ENCODE measurements at regions not wholly inside any gene's neighbourhood (a gene's known extent, or its start where the extent isn't known, plus 50 kb on each side); places are given as distances from the start of the nearest gene placed in this dataset.

DNA sequence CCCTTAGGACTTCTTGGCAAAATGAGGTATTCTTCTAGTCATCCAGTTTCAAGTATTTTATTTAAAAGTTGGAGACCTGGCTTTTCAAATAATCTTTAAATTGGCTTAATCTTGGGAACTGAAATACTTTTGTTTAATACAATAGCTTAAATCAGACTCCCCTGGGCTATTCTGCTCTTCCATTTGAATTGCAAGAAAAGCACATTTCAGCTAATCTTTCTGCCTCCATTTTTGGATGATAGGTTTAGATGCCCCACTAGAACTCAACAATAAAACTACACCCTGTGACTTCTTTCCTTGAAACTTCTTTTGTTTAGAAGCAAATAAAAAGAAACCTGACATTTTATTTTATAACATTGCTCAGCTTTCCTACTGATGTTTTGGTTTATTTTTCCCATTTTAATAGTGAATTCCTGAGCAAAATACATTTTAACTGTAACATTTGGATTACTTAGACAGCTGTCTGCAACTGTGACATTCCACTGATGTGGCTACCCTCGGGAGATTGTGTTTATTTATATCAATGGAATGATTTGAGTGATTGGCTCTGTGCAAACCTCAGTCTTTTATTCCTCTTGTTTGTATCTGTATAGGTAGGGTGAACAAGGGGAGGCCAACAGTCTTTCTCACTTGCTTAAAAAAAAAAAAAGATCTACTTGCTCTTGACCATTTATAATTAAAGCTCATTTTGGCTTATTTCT, 1045.8 kb upstream of the CNTN5 start:
- CTCF ChIA-PET = no interaction called here

DNA sequence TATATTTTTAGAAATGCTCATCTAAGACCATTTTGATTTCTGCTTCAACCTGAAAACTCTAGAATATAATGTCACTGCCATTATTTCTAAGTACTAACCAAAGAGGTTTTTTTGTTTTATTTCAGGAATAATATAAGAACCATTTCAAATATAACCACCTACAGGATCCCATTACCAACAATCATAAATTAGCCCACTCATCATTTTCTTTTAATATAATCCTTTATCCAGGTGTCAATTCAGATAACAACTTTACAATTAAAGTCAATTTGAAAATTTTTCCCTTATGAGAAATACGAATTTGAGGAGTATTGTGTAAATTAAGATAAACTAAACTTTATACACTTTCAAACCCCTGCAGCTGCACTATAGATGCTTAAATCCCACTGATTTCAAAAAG, 1043.0 kb upstream of the CNTN5 start:
- H3K4me3 ChIP-seq (ENCODE audit: low read depth in 2 of 2, low read length in 1 of 2) = no peak overlapping the region
- 81% methylated on average over 1 of the region's 1 CpG for WGBS (ENCODE audit: low lambda C conversion rate)
- no peak for DNase-seq
- ChIA-PET POLR2A (no interaction called here), CTCF (no interaction called here)
- H3K9me3 ChIP-seq = no peaks in the 10 kb centered on the region
- no peaks in the 10 kb centered on the region; the same call in 1 of the 2 replicates for H3K79me2 ChIP-seq (ENCODE audit: insufficient read depth)
- no peaks in the 10 kb centered on the region for H4K20me1 ChIP-seq (ENCODE audit: insufficient read depth)
- H3K9ac ChIP-seq = no peak overlapping the region
- H2AFZ ChIP-seq (ENCODE audit: low read depth) = no peak overlapping the region
- no peak for TF ChIP-seq CHD2 (IDR thresholded peaks at IDR 0.05; ENCODE audit: low read length, partially characterized antibody)
- TF ChIP-seq, protein P1, sequence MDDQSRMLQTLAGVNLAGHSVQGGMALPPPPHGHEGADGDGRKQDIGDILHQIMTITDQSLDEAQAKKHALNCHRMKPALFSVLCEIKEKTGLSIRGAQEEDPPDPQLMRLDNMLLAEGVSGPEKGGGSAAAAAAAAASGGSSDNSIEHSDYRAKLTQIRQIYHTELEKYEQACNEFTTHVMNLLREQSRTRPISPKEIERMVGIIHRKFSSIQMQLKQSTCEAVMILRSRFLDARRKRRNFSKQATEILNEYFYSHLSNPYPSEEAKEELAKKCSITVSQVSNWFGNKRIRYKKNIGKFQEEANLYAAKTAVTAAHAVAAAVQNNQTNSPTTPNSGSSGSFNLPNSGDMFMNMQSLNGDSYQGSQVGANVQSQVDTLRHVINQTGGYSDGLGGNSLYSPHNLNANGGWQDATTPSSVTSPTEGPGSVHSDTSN (IDR thresholded peaks at IDR 0.05) = no peak
- no peak for TF ChIP-seq EZH2phosphoT487 (IDR thresholded peaks at IDR 0.05; ENCODE audit: borderline replicate concordance, low read depth)
- no peak for TF ChIP-seq GATA2 (CRISPR knock-in tag; IDR thresholded peaks at IDR 0.05)
- no peaks in the 10 kb centered on the region for H3K9me2 ChIP-seq
- no peak overlapping the region for H3K4me2 ChIP-seq
- no peak overlapping the region for H3K27ac ChIP-seq (ENCODE audit: low read depth in 2 of 2, low read length in 1 of 2)
- no peaks in the 10 kb centered on the region for H3F3A ChIP-seq (replicated peaks; ENCODE audit: insufficient read depth)
- no peaks in the 10 kb centered on the region for H3K4me1 ChIP-seq (ENCODE audit: control insufficient read depth in 1 of 2, insufficient read depth in 2 of 2, low read depth in 1 of 2, low read length in 1 of 2)
- no peaks in the 10 kb centered on the region for H3K27me3 ChIP-seq (ENCODE audit: insufficient read depth)
- no peaks in the 10 kb centered on the region for H3K36me3 ChIP-seq (replicated peaks in 1 of 2; ENCODE audit: control insufficient read depth in 1 of 2, insufficient read depth in 2 of 2, low read length in 1 of 2)

More for the DNA sequence above, 1045.8 kb upstream of the CNTN5 start:
- Histone ChIP-seq H3K9ac (no peak overlapping the region), H3K4me3 (ENCODE audit: low read depth in 2 of 2, low read length in 1 of 2) (no peak overlapping the region), H3K4me1 (ENCODE audit: control insufficient read depth in 1 of 2, insufficient read depth in 2 of 2, low read depth in 1 of 2, low read length in 1 of 2) (no peaks in the 10 kb centered on the region), H2AFZ (ENCODE audit: low read depth) (peak overlapping the region; percentile 67), H3K27me3 (ENCODE audit: insufficient read depth) (no peaks in the 10 kb centered on the region), H3K4me2 (no peak overlapping the region), H3K79me2 (ENCODE audit: insufficient read depth) (no peaks in the 10 kb centered on the region; the same call in 1 of the 2 replicates), H3F3A (replicated peaks; ENCODE audit: insufficient read depth) (no peaks in the 10 kb centered on the region), H3K9me3 (no peaks in the 10 kb centered on the region), H3K9me2 (no peaks in the 10 kb centered on the region), H3K27ac (ENCODE audit: low read depth in 2 of 2, low read length in 1 of 2) (no peak overlapping the region), H4K20me1 (ENCODE audit: insufficient read depth) (no peaks in the 10 kb centered on the region), H3K36me3 (replicated peaks in 1 of 2; ENCODE audit: control insufficient read depth in 1 of 2, insufficient read depth in 2 of 2, low read length in 1 of 2) (no peaks in the 10 kb centered on the region)
- DNase-seq = no peak
- WGBS (ENCODE audit: low lambda C conversion rate) = 29% methylated on average over 1 of the region's 1 CpG
- no peak for TF ChIP-seq TEAD4 (IDR thresholded peaks at IDR 0.05; ENCODE audit: borderline replicate concordance, insufficient read depth)
- TF ChIP-seq JUND (IDR thresholded peaks at IDR 0.05) = no peak
- TF ChIP-seq MEF2A (IDR thresholded peaks at IDR 0.05; ENCODE audit: borderline replicate concordance, low read depth) = no peak
- TF ChIP-seq TCF12 (IDR thresholded peaks at IDR 0.05) = no peak
- TF ChIP-seq, protein P2, sequence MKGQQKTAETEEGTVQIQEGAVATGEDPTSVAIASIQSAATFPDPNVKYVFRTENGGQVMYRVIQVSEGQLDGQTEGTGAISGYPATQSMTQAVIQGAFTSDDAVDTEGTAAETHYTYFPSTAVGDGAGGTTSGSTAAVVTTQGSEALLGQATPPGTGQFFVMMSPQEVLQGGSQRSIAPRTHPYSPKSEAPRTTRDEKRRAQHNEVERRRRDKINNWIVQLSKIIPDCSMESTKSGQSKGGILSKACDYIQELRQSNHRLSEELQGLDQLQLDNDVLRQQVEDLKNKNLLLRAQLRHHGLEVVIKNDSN (IDR thresholded peaks at IDR 0.05; ENCODE audit: borderline replicate concordance, low read depth) = no peak
- no peak for TF ChIP-seq SMC3 (IDR thresholded peaks at IDR 0.05; ENCODE audit: low read depth, low read length)
- TF ChIP-seq TAF1 (IDR thresholded peaks at IDR 0.05; ENCODE audit: borderline replicate concordance, low read depth, low read length) = no peak
- TF ChIP-seq RXRA (IDR thresholded peaks at IDR 0.05; ENCODE audit: borderline replicate concordance, low read depth) = no peak
- TF ChIP-seq, protein P3, sequence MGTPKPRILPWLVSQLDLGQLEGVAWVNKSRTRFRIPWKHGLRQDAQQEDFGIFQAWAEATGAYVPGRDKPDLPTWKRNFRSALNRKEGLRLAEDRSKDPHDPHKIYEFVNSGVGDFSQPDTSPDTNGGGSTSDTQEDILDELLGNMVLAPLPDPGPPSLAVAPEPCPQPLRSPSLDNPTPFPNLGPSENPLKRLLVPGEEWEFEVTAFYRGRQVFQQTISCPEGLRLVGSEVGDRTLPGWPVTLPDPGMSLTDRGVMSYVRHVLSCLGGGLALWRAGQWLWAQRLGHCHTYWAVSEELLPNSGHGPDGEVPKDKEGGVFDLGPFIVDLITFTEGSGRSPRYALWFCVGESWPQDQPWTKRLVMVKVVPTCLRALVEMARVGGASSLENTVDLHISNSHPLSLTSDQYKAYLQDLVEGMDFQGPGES (IDR thresholded peaks at IDR 0.05; ENCODE audit: low read depth, low read length) = no peak
- TF ChIP-seq FOXM1 (IDR thresholded peaks at IDR 0.05; ENCODE audit: low read depth) = no peak
- TF ChIP-seq FOXJ3 (CRISPR knock-in tag; IDR thresholded peaks at IDR 0.05) = no peak
- no peak for TF ChIP-seq RCOR1 (IDR thresholded peaks at IDR 0.05; ENCODE audit: low read length)
- TF ChIP-seq, protein P4, sequence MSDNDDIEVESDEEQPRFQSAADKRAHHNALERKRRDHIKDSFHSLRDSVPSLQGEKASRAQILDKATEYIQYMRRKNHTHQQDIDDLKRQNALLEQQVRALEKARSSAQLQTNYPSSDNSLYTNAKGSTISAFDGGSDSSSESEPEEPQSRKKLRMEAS (IDR thresholded peaks at IDR 0.05; ENCODE audit: low read depth) = no peak
- no peak for TF ChIP-seq SIN3A (IDR thresholded peaks at IDR 0.05; ENCODE audit: borderline replicate concordance, low read depth, low read length)
- no peak for TF ChIP-seq GATA2 (CRISPR knock-in tag; IDR thresholded peaks at IDR 0.05)
- POLR2A ChIA-PET = no interaction called here

Data from SK-N-SH (cell line).